HG03045 (cell line): ENCODE measurements at regions not wholly inside any gene's neighbourhood (a gene's known extent, or its start where the extent isn't known, plus 50 kb on each side); places are given as distances from the start of the nearest gene placed in this dataset.
"Not testable (repeated sequence)": the region's sequence is repeated elsewhere in the genome, so short reads cannot be mapped to it uniquely, and the experiment has no call there.

ENCODE experiments used
- ATAC-seq: cut with Tn5 transposase; IDR thresholded peaks from one replicate; pipeline ENCODE4 v1.9.1; 2021; ENCODE audit warnings: mild to moderate bottlenecking, moderate library complexity; ENCODE audit not compliant: unreplicated experiment

- ATAC-seq, result no peak
These were observed 1517.5 kb downstream of the RPIA start for GRCh38 chr2:90209009-90209408.

DNA sequence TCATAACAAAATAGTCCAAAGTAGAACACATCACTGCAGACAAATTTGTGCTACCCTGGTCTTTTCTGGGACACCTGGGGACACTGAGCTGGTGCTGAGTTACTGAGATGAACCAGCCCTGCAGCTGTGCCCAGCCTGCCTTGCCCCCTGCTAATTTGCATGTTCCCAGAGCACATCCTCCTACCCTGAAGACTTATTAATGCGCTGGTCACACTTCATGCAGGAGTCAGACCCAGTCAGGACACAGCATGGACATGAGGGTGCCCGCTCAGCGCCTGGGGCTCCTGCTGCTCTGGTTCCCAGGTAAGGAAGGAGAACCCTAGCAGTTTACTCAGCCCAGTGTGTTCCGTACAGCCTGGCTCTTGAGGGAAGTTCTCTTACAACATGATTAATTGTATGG is 1518.3 kb downstream of the RPIA start:
- ATAC-seq, result no peak

DNA sequence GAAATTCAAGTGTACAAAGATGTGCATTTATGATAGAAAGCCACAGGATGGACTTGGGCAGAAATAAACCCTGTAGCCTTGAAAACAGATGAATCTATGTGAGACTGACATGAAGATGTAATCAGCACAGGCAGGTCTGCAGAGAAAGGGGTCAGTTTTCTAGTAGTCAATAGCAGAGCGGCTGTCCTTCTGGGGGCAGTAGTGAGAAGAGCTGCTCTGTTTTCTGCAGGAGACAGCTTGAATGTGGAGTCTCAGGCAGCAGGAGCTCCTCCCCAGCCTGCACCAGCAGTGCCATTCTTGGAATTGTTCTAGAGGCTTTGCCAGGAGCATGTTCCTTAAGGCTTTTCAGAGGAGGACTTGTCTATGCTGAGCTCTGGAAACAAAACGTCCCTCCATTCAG is 1524.4 kb downstream of the RPIA start:
- not testable (repeated sequence) for ATAC-seq

DNA sequence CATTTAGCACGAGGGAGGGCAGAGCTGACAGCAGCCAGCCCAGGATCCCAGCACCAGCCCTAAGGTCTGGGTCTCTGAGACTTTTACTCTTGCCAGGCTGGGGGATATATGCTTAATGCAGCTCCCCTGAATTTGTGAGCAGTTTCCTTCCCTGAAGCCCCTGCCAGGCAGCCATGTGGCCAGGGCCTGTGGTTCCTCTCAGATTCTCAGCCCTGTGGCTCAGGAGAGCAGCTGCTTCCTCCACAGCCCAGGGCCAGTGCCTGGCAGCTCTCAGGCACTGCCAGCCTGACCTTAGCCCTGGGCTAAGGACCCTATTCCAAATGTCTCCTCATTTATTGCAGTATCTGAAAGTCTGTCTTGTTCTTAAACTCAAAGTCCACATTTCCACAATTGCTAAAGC is 1525.3 kb downstream of the RPIA start:
- ATAC-seq, result not testable (repeated sequence)

GRCh38 chr2:90218534-90218933 is 1527.1 kb downstream of the RPIA start:
- not testable (repeated sequence) for ATAC-seq

GRCh38 chr2:90220623-90221299 is 1529.3 kb downstream of the RPIA start:
- not testable (repeated sequence) for ATAC-seq

GRCh38 chr2:90221300-90221651 is 1529.8 kb downstream of the RPIA start:
- ATAC-seq, result no peak

DNA sequence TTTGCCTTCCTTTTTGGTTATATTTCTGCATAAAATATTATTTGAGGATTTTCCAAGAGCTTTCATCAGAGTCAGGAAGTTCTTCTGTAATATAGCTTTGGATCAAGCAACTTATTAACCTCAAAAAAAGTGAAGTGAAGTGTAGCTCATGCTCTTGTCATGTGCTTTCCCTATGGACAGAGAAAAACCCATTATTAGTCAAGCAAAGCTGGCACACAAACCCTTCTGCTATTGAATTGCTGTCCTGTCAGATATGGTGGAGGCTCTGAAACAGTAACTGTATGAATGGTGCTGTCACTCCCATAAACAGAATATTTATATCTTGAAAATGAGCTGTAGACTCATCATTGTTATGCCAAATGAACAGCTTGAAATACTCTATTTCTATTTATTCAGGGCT is 1533.3 kb downstream of the RPIA start:
- ATAC-seq, result not testable (repeated sequence)

GRCh38 chr2:90226465-90227072 is 1535.1 kb downstream of the RPIA start:
- not testable (repeated sequence) for ATAC-seq

DNA sequence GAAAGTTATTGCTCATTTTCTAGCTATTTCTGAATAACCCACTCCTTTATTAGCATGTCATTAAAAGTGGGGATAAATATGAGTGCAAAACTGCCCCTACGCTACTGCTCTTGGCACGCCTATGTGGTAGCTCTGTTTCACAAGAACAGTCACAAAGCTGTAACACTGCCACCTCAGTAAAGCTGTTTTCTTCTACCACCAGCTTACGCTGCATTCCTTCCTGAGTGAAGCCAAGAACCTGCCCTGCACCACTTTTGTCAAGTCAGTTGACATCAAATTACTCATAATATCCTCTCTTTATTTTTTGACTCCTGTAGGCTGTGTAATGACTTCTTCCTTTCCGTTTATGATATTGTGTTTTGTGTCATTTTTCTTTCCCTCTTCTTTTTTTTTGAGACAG is 1539.7 kb downstream of the RPIA start:
- ATAC-seq, result not testable (repeated sequence)

DNA sequence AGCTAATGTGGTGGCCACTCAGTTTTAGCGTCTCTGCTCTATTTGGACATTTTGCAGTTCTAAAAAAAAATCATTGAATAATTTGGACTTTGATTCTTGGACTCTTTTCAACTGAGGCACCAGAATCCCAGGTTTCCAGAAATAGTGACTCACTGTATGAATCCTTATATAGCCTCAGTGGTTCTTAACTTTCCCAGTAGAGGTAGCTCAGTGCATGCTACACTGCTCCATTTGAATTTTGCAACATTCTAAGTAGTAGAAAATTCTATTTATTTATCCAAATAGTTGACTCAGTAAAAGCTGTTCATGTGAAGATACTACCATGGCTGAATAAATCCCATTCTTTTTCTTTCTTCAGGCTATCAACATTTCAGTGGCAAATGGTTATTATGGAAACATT is 1544.0 kb downstream of the RPIA start:
- not testable (repeated sequence) for ATAC-seq

DNA sequence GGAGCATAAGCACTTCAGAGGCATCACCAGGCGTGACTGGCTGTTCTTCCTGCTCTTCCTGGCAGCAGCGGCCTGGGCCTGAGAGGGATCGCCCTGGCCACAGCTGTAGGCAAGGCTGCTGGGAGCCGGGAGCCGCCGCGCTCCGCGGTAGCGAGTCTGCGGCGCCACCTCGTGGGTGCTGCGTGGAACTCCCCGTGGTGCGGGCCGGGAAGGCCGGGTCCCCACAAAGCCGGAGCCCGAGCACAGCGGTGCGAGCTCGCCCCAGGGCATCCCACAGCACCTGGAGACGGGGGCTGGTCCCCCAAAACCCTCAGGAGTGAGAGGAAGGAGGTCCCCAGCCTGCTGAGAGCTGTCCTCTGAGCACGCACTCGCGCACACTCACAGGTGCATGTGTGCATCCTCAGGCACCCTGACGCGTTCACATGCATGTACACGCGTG is 1546.5 kb downstream of the RPIA start:
- not testable (repeated sequence) for ATAC-seq

DNA sequence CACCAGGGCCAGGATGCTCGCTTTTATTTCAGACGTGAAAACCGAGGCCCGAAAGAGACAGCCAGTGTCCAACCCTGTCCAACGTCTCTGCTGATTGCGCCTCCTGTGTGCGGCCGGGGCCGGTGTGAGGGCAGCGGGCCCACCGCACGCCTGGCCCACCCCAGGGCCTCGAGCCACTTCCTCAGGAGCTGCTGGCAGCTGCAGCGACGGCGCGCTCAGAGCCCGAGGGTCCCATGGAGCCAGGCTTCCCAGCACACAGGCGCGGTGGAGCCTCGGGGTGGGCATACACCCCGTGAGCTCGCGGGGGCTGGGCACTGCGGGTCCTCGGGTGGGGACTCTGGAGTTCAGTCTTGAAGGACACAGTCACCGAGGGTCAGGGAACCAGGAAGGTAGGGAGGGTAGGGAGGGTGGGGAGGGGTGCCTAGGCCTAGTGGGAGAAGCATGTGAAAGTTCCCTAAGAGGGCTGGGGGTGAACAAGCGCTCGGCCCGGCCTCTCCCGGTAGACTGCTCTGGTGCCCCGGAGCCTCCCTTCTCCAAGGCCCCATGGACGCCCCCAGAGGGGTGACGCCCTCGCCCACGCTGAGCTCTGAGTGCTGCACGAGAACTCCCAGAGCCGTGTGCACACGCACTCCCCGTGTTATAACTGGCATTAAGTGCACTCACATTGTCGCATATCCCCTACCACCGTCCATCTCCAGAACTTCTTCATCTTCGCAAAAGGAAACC is 1547.2 kb downstream of the RPIA start:
- ATAC-seq, result not testable (repeated sequence)

DNA sequence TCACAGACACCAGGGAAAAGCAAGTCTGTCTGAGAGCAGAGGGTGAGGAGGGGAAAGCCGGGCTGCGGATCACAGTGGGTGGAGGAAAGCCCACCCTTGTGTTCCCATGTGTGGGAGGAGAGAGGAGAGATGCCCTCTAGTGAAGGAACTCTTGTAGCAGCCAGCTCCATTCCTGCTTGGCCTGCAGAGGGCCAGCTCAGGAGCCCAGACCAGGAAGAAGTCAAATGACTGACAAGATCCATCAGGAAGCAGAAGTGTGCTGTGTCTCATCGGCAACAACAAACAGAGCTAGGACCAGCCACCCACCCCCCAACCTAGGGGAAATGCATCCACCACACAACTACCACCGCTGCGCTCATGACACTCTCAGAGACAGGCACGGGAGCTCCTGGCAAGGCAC is 1548.3 kb downstream of the RPIA start:
- ATAC-seq, result not testable (repeated sequence)

DNA sequence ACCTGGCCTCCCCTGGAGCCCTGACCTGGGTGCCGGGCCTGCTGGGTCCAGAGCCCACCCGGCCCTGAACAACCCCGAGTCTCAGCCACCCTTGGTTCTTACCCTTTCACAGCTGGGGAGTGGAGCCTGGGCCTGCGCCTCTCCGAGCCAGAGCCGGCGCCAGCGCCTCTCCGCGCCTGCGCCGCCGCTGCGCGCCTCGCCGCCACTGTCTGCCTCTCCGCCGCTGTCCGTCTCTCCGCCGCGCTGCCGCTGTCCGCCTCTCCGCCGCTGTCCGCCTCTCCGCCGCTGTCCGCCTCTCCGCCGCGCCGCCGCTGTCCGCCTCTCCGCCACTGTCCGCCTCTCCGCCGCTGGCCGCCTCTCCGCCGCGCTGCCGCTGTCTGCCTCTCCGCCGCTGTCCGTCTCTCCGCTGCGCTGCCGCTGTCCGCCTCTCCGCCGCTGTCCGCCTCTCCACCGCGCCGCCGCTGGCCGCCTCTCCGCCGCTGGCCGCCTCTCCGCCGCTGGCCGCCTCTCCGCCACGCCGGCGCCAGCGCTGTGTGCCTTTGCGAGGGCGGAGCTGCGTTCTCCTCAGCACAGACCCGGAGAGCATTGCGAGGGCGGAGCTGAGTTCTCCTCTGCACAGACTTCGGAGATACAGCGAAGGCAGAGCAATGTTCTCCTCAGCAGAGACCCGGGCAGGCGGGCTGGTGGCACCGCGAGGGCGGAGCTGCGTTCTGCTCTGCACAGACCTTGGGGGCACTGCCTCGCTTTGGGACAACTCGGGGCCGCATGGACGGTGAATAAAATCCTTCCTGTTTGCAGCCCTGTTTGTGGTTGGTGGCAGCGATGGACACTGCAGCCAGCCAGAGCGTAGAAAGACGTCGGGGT is 1553.7 kb downstream of the RPIA start:
- ATAC-seq, result not testable (repeated sequence)

- ATAC-seq, result not testable (repeated sequence)
These were observed 1556.9 kb downstream of the RPIA start for GRCh38 chr2:90248400-90248799.

DNA sequence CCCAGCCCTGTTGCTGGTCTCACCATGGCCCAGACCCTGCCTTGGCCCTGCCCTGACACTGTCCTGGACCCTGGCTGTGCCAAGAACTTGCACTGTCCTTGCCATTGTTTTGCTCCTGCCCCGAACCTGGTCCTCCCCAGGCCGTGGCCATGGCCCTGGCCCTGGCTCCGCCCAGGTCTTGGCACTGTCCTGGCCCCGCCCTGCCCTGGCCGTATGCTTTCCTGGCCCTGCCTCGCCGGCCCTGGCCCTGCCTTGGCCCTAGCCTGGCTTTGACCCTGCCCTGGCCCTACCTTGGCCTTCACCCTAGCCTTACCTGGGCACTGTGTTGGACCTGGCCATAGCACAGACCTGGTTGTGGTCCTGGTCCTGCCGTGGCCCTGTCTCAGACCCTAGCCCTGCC is 1558.9 kb downstream of the RPIA start:
- ATAC-seq, result not testable (repeated sequence)

DNA sequence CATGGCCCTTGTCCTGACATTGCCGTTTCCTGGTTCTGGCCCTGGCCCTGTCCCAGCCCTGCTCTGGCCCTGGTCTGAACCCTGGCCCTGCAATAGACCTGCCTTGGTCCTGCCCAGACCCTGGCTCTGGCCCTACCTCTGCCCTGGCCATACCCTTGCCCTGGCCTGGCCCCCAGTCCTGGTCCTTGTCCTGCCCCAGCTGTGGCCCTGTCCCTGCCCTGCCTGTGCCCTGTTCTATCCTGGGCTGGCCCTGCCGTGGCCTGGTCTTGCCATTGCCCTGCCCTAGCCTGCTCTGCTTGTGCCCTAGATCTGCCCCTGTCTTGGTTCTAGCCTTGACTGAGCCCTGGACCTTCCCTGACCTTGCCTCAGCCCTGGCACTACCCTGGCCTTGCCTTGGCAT is 1560.1 kb downstream of the RPIA start:
- not testable (repeated sequence) for ATAC-seq

DNA sequence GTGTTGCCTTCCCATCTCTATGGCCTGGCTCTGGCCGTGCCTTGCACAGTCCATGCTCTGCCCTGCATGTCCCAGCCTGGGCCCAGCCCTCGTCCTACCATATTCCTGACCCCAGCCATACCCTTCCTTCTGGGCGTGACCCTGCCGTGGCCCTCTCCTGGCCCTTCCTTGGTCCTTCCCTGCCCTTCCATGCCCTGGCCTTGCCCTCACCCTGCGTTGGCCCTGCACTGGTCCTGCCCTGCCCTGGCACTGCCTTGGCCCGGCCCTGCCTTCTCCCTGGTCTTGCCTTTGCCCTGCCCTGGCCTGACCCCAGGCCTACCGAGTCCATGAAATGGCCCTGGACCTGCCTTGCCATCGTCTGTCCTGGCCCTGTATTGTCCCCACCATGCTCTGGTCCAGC is 1561.8 kb downstream of the RPIA start:
- not testable (repeated sequence) for ATAC-seq

DNA sequence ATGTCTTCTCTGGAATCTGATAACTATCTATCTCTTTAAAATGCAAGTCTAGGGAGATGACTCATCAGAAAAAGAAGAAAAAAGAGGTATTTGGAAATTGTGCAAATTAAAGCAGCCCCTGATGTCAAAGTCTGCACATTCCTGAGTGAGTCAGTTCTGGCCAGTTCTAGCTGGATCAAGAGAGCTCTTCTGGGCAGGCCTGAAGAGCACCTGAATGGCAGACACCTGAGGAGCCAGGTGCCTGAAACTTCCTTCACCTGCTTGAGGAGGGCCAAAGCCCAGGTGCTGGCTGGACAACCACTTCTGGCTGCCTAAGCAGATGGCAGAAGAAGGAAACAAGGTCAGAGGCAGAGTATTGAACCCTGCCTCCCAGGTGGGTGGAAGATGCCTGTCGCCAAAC is 1575.4 kb downstream of the RPIA start:
- not testable (repeated sequence) for ATAC-seq

DNA sequence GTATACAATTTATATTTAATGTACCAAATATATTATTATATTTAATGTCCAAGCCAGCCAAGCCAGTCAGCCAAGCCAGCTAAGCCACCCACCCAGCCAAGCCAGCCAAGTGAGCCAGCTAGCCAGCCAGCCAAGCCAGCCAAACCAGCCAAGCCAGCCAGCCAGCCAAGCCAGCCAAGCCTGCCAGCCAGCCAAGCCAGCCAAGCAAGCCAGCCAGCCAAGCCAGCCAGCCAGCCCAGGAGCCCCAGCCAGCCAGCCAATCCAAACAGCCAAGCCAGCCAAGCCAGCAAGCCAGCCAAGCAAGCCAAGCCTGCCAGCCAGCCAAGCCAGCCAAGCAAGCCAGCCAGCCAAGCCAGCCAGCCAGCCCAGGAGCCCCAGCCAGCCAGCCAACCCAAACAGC is 1596.3 kb downstream of the RPIA start:
- ATAC-seq, result not testable (repeated sequence)
